Activated B cell treated with CpG ODN at 0.5 μM for 24 hours (primary cell): ENCODE measurements at regions not wholly inside any gene's neighbourhood (a gene's known extent, or its start where the extent isn't known, plus 50 kb on each side); places are given as distances from the start of the nearest gene placed in this dataset.

Experiments
- ATAC-seq: fragments of 200-7000 bp; cut with Tn5 transposase; one replicate; pipeline ENCODE4 v1.10.0; 2021; ENCODE audit warnings: low read depth, mild to moderate bottlenecking, moderate library complexity
- CTCF ChIA-PET: fragments of 350-600 bp; sonication (Branson Sonifier 250); formaldehyde crosslinking; loops from one replicate; lab custom pipeline; 2021; ENCODE audit warnings: antibody characterized with exemption; lab: Charles Lee
- POLR2A ChIA-PET: fragments of 350-600 bp; sonication (Branson Sonifier 250); formaldehyde crosslinking; loops from one replicate; lab custom pipeline; 2021; ENCODE audit warnings: antibody characterized with exemption; lab: Charles Lee
- DNase-seq: peaks from one replicate; pipeline ENCODE4 v3.0.0; 2022
- H3K27ac Mint-ChIP-seq: one replicate; pipeline ENCODE4 v1.8.0; 2020; ENCODE audit warnings: mixed read lengths
- H3K27me3 Mint-ChIP-seq: one replicate; pipeline ENCODE4 v1.8.0; 2021; ENCODE audit warnings: mixed read lengths
- H3K36me3 Mint-ChIP-seq: one replicate; pipeline ENCODE4 v1.8.0; 2021; ENCODE audit warnings: low read depth, mixed read lengths
- H3K4me1 Mint-ChIP-seq: one replicate; pipeline ENCODE4 v1.8.0; 2021; ENCODE audit warnings: mixed read lengths
- H3K4me3 Mint-ChIP-seq: one replicate; pipeline ENCODE4 v1.8.0; 2020; ENCODE audit warnings: mild to moderate bottlenecking, mixed read lengths
- H3K9me3 Mint-ChIP-seq: one replicate; pipeline ENCODE4 v1.8.0; 2020; ENCODE audit warnings: mixed read lengths
- intact Hi-C: fragments of 100-400 bp; cut with micrococcal nuclease; formaldehyde crosslinking; loops from one replicate; pipeline ENCODE4 v1.15.1; 2024
- TF ChIP-seq, protein P1 (sequence below): fragments of 200-600 bp; IDR thresholded peaks from one replicate; pipeline ENCODE4 v1.8.0; 2022; ENCODE audit warnings: antibody characterized with exemption, mild to moderate bottlenecking

DNA sequence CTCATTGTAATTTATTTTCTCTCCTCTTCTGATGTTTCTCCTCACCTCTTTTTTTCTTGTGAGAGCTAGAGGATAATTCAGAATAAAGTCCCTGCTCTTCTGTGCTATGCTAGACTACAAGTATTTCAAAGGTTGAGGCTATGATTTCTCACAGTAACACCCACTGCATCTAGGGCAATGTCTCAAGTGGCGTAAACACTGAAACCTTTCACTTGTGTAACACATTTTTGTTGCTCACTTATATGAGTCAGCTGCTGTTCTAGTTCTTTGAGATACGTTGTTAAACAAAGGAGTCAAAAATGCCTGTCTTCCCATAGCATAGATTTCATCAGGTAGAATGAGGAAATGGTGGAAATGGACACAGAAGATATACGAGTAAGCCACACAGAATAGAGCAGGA is 305.1 kb upstream of the PITRM1 start:
- H3K4me1 Mint-ChIP-seq = peaks cover 27% of the 10 kb centered on the region

GRCh38 chr10:3476640-3477448 is 304.3 kb upstream of the PITRM1 start:
- no peak for ATAC-seq

More for the DNA sequence above, 305.1 kb upstream of the PITRM1 start:
- intact Hi-C loops = no loop called here
- ATAC-seq (no peak), DNase-seq (no peak)
- TF ChIP-seq, protein P1, sequence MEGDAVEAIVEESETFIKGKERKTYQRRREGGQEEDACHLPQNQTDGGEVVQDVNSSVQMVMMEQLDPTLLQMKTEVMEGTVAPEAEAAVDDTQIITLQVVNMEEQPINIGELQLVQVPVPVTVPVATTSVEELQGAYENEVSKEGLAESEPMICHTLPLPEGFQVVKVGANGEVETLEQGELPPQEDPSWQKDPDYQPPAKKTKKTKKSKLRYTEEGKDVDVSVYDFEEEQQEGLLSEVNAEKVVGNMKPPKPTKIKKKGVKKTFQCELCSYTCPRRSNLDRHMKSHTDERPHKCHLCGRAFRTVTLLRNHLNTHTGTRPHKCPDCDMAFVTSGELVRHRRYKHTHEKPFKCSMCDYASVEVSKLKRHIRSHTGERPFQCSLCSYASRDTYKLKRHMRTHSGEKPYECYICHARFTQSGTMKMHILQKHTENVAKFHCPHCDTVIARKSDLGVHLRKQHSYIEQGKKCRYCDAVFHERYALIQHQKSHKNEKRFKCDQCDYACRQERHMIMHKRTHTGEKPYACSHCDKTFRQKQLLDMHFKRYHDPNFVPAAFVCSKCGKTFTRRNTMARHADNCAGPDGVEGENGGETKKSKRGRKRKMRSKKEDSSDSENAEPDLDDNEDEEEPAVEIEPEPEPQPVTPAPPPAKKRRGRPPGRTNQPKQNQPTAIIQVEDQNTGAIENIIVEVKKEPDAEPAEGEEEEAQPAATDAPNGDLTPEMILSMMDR = no peak
- ChIA-PET POLR2A (no interaction called here), CTCF (no interaction called here)
- Mint-ChIP-seq H3K36me3 (no peaks in the 10 kb centered on the region), H3K27ac (no peak overlapping the region), H3K9me3 (no peaks in the 10 kb centered on the region), H3K27me3 (no peaks in the 10 kb centered on the region), H3K4me3 (no peak overlapping the region)

GRCh38 chr10:3476186-3476585 is 303.6 kb upstream of the PITRM1 start:
- no peaks in the 10 kb centered on the region for H3K27me3 Mint-ChIP-seq
- DNase-seq (no peak), ATAC-seq (no peak)
- POLR2A ChIA-PET = no interaction called here
- no peak overlapping the region for H3K27ac Mint-ChIP-seq
- no peaks in the 10 kb centered on the region for H3K36me3 Mint-ChIP-seq
- CTCF ChIA-PET = no interaction called here
- intact Hi-C loops = no loop called here
- peaks cover 26% of the 10 kb centered on the region for H3K4me1 Mint-ChIP-seq
- H3K4me3 Mint-ChIP-seq = no peak overlapping the region
- TF ChIP-seq, protein P1 = no peak
- H3K9me3 Mint-ChIP-seq = no peaks in the 10 kb centered on the region

More at GRCh38 chr10:3476640-3477448, 304.3 kb upstream of the PITRM1 start:
- Mint-ChIP-seq H3K27ac (no peak overlapping the region), H3K4me3 (no peak overlapping the region), H3K36me3 (no peaks in the 10 kb centered on the region), H3K9me3 (no peaks in the 10 kb centered on the region), H3K27me3 (no peaks in the 10 kb centered on the region), H3K4me1 (peaks cover 27% of the 10 kb centered on the region)
- intact Hi-C loops = no loop called here
- ChIA-PET CTCF (no interaction called here), POLR2A (no interaction called here)
- TF ChIP-seq, protein P1 = no peak
- DNase-seq = no peak

DNA sequence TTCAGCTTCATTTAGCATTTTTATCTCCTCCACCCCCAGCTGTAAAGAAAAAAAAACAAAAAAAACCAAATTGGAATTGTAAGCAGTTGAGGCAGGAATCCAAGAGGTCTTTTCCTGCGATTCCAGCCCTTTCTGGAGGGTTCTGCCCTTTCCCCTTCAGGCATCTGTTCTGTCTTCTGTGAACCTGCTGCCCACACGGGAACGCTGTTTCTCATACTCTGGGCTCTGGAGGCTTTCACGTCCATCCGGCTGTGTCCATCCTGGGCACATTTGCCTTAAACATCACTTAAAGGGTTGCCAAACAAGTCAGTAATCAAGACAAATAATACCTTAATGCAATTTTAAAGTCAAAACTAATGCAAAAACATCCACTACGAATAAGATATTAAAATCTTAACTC is 302.8 kb upstream of the PITRM1 start:
- Mint-ChIP-seq H3K36me3 (no peaks in the 10 kb centered on the region), H3K27me3 (no peaks in the 10 kb centered on the region), H3K4me1 (peaks cover 26% of the 10 kb centered on the region), H3K27ac (no peak overlapping the region), H3K9me3 (no peaks in the 10 kb centered on the region), H3K4me3 (no peak overlapping the region)
- ATAC-seq (no peak), DNase-seq (no peak)
- TF ChIP-seq, protein P1 = no peak
- ChIA-PET CTCF (no interaction called here), POLR2A (no interaction called here)
- intact Hi-C loops = no loop called here

DNA sequence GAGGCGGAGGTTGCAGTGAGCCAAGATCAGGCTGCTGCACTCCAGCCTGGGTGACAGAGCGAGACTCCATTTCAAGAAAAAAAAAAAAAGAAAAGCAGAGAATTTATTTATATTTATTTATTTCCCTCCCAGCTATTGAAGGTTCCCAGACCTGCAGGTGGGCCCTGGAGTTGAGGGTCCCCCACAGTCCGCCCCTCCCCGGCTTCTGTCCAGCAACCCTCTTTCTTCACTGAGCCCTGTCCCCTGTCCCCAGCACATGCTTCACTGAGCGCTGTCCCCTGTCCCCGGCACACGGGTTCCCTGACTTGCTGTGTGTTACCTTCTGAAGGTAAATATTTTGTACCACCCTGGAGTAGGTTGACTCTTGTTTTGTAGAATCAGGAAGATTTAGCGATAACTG is 301.7 kb upstream of the PITRM1 start:
- CTCF ChIA-PET = no interaction called here

More for the DNA sequence above, 301.7 kb upstream of the PITRM1 start:
- DNase-seq = no peak
- no peak for ATAC-seq
- POLR2A ChIA-PET = interaction anchor here (3.7 kb wide), 1 partner anchor 311 kb away, joined by 15 read pairs; the partner anchor contains the start of gene KLF6
- Mint-ChIP-seq H3K27ac (no peak overlapping the region), H3K27me3 (no peaks in the 10 kb centered on the region), H3K4me1 (peaks cover 26% of the 10 kb centered on the region), H3K9me3 (no peaks in the 10 kb centered on the region), H3K4me3 (no peak overlapping the region), H3K36me3 (no peaks in the 10 kb centered on the region)
- TF ChIP-seq, protein P1 = no peak
- intact Hi-C loops = no loop called here
